Endothelial cell of umbilical vein (primary cell): ENCODE measurements at regions not wholly inside any gene's neighbourhood (a gene's known extent, or its start where the extent isn't known, plus 50 kb on each side); places are given as distances from the start of the nearest gene placed in this dataset.
A peak's percentile ranks its signal among the peaks of the same experiment; 100 is the strongest.

Experiments
- BruUV-seq: library from RNA; stranded (reverse); fragments of 400-500 nt; replicated peaks from 2 replicates; lab custom pipeline; 2021; lab: Mats Ljungman, UMichigan
- CTCF ChIA-PET: fragments of 300-600, 350-600 bp; sonication (Branson Sonifier 250); formaldehyde crosslinking; loops from one replicate; lab custom pipeline; 2021; ENCODE audit warnings: antibody characterized with exemption, inconsistent platforms; lab: Charles Lee
- POLR2A ChIA-PET: fragments of 300-600, 350-600 bp; sonication (Branson Sonifier 250); formaldehyde crosslinking; loops from one replicate; lab custom pipeline; 2021; ENCODE audit warnings: antibody characterized with exemption, inconsistent platforms; lab: Charles Lee
- DNase-seq: peaks from one replicate; pipeline ENCODE4 v3.0.0-alpha.2; 2011; ENCODE audit warnings: low read depth, low spot score
- FAIRE-seq: peaks from 2 replicates; lab custom pipeline; 2011; peaks lifted over from hg19 to GRCh38; lab: Jason Lieb, UNC
- H2AFZ ChIP-seq: 2 replicates; pipeline ENCODE4 v1.6.0; 2012; ENCODE audit warnings: low read depth, low read length, control low read depth, inconsistent platforms
- H3K27ac ChIP-seq: 2 replicates; pipeline ENCODE4 v1.5.1; 2011; ENCODE audit warnings: low read depth, mild to moderate bottlenecking, control low read depth, low read length, moderate library complexity; ENCODE audit not compliant: insufficient read depth
- H3K27me3 ChIP-seq, 2 experiments: 2 replicates each; pipeline versions ENCODE4 v1.6.0 to v1.6.1; 2011; ENCODE audit warnings: low read length in 2 of 2, mixed read lengths in 1 of 2; ENCODE audit not compliant: control insufficient read depth in 2 of 2, insufficient read depth in 2 of 2
- H3K36me3 ChIP-seq, 2 experiments: 2 replicates in 1 of 2; 3 replicates in 1 of 2; pipeline ENCODE4 v1.5.1; 2011; ENCODE audit warnings: low read length in 2 of 2, mild to moderate bottlenecking in 1 of 2, moderate library complexity in 1 of 2; ENCODE audit not compliant: control insufficient read depth in 2 of 2, insufficient read depth in 2 of 2; ENCODE audit errors: extremely low read depth in 1 of 2
- H3K4me1 ChIP-seq: 3 replicates; pipeline ENCODE4 v1.5.1; 2011; ENCODE audit warnings: mild to moderate bottlenecking, low read length; ENCODE audit not compliant: control insufficient read depth, insufficient read depth; ENCODE audit errors: extremely low read depth
- H3K4me2 ChIP-seq: 2 replicates; pipeline ENCODE4 v1.6.1; 2011; ENCODE audit warnings: low read length, control low read depth, mixed read lengths; ENCODE audit not compliant: insufficient read depth
- H3K4me3 ChIP-seq, 3 experiments: fragments of 200-600 bp in 1 of 3; sonication (generic), shearing (Covaris generic) in 1 of 3; replicated peaks in 1 of 3; 2 replicates each; pipeline ENCODE4 v1.5.1; 2011 to 2016; ENCODE audit warnings: control low read depth in 3 of 3, low read length in 3 of 3, mild to moderate bottlenecking in 2 of 3, inconsistent platforms in 1 of 3, low read depth in 1 of 3, moderate library complexity in 1 of 3; ENCODE audit not compliant: insufficient read depth in 1 of 3
- H3K79me2 ChIP-seq: 2 replicates; pipeline ENCODE4 v1.6.0; 2012; ENCODE audit warnings: low read length, inconsistent platforms; ENCODE audit not compliant: control insufficient read depth, insufficient read depth
- H3K9ac ChIP-seq: replicated peaks from 2 replicates; pipeline ENCODE3; 2011; ENCODE audit warnings: low read length, control low read depth; ENCODE audit not compliant: insufficient read depth; ENCODE audit errors: extremely low read depth
- H3K9me1 ChIP-seq: replicated peaks from 3 replicates; pipeline ENCODE4 v1.6.0; 2011; ENCODE audit warnings: mild to moderate bottlenecking, low read length; ENCODE audit not compliant: control insufficient read depth, insufficient read depth; ENCODE audit errors: extremely low read depth
- H3K9me3 ChIP-seq: replicated peaks from 2 replicates; pipeline ENCODE4 v1.5.1; 2012; ENCODE audit warnings: low read length, inconsistent platforms; ENCODE audit not compliant: control insufficient read depth, insufficient read depth
- H4K20me1 ChIP-seq: replicated peaks from 2 replicates; pipeline ENCODE3; 2011; ENCODE audit warnings: mild to moderate bottlenecking, low read length; ENCODE audit not compliant: control insufficient read depth, insufficient read depth; ENCODE audit errors: extremely low read depth
- EZH2 ChIP-seq: IDR thresholded peaks from 2 replicates; pipeline ENCODE4 v1.6.1; 2012; ENCODE audit warnings: borderline replicate concordance, low read depth, mild to moderate bottlenecking, moderate library complexity, low read length, inconsistent platforms; ENCODE audit not compliant: severe bottlenecking
- FOS ChIP-seq: IDR thresholded peaks from 2 replicates; pipeline ENCODE4 v1.6.1; 2011; ENCODE audit warnings: mild to moderate bottlenecking, low read length, moderate library complexity, borderline replicate concordance; ENCODE audit not compliant: insufficient read depth
- GATA2 ChIP-seq: IDR thresholded peaks from 2 replicates; pipeline ENCODE4 v1.7.0; 2011; ENCODE audit warnings: low read depth, mild to moderate bottlenecking, moderate library complexity, mixed read lengths, low read length; ENCODE audit not compliant: insufficient read length, insufficient read depth
- JUN ChIP-seq: IDR thresholded peaks from 2 replicates; pipeline ENCODE4 v1.6.1; 2011; ENCODE audit warnings: borderline replicate concordance, low read depth; ENCODE audit not compliant: insufficient read length, insufficient read depth
- MAX ChIP-seq: IDR thresholded peaks from 2 replicates; pipeline ENCODE4 v1.6.1; 2011; ENCODE audit not compliant: insufficient read depth, insufficient read length
- MYC ChIP-seq: IDR thresholded peaks from one replicate; pipeline ENCODE4 v1.6.1; 2011; ENCODE audit warnings: mild to moderate bottlenecking, low read depth, low read length
- POLR2A ChIP-seq: IDR thresholded peaks from 2 replicates; pipeline ENCODE4 v1.6.1; 2012; ENCODE audit warnings: low read depth, mild to moderate bottlenecking, control low read depth, low read length
- POLR2AphosphoS5 ChIP-seq: IDR thresholded peaks from 2 replicates; pipeline ENCODE4 v1.6.1; 2012; ENCODE audit warnings: low read depth, mild to moderate bottlenecking, control low read depth, low read length, moderate library complexity; ENCODE audit not compliant: insufficient read depth
- dilution Hi-C: fragments of 300-500 bp; cut with MboI; formaldehyde crosslinking; loops from one replicate; pipeline ENCODE4 v1.15.0; 2019; ENCODE audit warnings: low sequenced_read_pairs; ENCODE audit not compliant: extremely low pct_ligation_motif_present
- intact Hi-C: fragments of 100-400 bp; cut with micrococcal nuclease; formaldehyde crosslinking; loops from one replicate; pipeline ENCODE4 v1.10.0; 2022
- TF ChIP-seq, protein P1 (sequence below), 2 donors: IDR thresholded peaks; 1 replicate in 1 of 2; 2 replicates in 1 of 2; pipeline ENCODE4 v1.5.1; 2011; ENCODE audit warnings: low read length in 2 of 2, mild to moderate bottlenecking in 2 of 2, moderate library complexity in 2 of 2, control low read depth in 1 of 2, inconsistent platforms in 1 of 2, low read depth in 1 of 2; ENCODE audit not compliant: insufficient read depth in 1 of 2; ENCODE audit errors: extremely low read depth in 1 of 2

- no peak overlapping the region for H3K27ac ChIP-seq
- FAIRE-seq (peak; percentile 56), DNase-seq (peak; percentile 8)
- dilution Hi-C loops (no loop called here), intact Hi-C loops (no loop called here)
- peaks cover 0 to 9% of the 10 kb centered on the region in 2 experiments for H3K27me3 ChIP-seq
- no peaks in the 10 kb centered on the region for H3K9me3 ChIP-seq
- POLR2A ChIA-PET, result no interaction called here
- H3K9ac ChIP-seq, result no peak overlapping the region
- peak overlapping the region; percentile 23 for H2AFZ ChIP-seq
- no peaks in the 10 kb centered on the region for H3K36me3 ChIP-seq
- H3K4me2 ChIP-seq, result no peak overlapping the region
- H3K9me1 ChIP-seq, result no peaks in the 10 kb centered on the region
- BruUV-seq, result no TSS peak
- H3K79me2 ChIP-seq, result no peaks in the 10 kb centered on the region
- no peak for TF ChIP-seq MAX
- no peak for TF ChIP-seq POLR2A
- no peak for TF ChIP-seq GATA2
- TF ChIP-seq, protein P1, sequence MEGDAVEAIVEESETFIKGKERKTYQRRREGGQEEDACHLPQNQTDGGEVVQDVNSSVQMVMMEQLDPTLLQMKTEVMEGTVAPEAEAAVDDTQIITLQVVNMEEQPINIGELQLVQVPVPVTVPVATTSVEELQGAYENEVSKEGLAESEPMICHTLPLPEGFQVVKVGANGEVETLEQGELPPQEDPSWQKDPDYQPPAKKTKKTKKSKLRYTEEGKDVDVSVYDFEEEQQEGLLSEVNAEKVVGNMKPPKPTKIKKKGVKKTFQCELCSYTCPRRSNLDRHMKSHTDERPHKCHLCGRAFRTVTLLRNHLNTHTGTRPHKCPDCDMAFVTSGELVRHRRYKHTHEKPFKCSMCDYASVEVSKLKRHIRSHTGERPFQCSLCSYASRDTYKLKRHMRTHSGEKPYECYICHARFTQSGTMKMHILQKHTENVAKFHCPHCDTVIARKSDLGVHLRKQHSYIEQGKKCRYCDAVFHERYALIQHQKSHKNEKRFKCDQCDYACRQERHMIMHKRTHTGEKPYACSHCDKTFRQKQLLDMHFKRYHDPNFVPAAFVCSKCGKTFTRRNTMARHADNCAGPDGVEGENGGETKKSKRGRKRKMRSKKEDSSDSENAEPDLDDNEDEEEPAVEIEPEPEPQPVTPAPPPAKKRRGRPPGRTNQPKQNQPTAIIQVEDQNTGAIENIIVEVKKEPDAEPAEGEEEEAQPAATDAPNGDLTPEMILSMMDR (IDR thresholded peaks at IDR 0.05; ENCODE audit: extremely low read depth in 1 of 2, insufficient read depth in 1 of 2, low read depth in 1 of 2, low read length in 2 of 2), result no peak
- TF ChIP-seq EZH2, result no peak
- TF ChIP-seq MYC, result no peak
- no peak for TF ChIP-seq JUN
- TF ChIP-seq FOS, result no peak
- TF ChIP-seq POLR2AphosphoS5, result no peak
- peaks cover 2% of the 10 kb centered on the region for H3K4me1 ChIP-seq
- CTCF ChIA-PET, result no interaction called here
- no peaks in the 10 kb centered on the region for H4K20me1 ChIP-seq
- no peak overlapping the region for H3K4me3 ChIP-seq
These were observed 132.9 kb upstream of the GRB10 start for GRCh38 chr7:50915621-50916020.
